GM13977 (cell line): ENCODE measurements at regions not wholly inside any gene's neighbourhood (a gene's known extent, or its start where the extent isn't known, plus 50 kb on each side); places are given as distances from the start of the nearest gene placed in this dataset.

Source experiments
- DNase-seq: peaks from one replicate; pipeline ENCODE4 v3.0.0; 2012; ENCODE audit warnings: low spot score
- CTCF ChIP-seq: IDR thresholded peaks from 2 replicates; pipeline ENCODE4 v1.5.1; 2012; ENCODE audit warnings: mild to moderate bottlenecking, control low read depth; ENCODE audit not compliant: insufficient read depth; ENCODE audit errors: extremely low read depth, missing control alignments
- in situ Hi-C: fragments of 300-500 bp; cut with MboI; formaldehyde crosslinking; loops from one replicate; pipeline ENCODE4 v1.12.0; 2022; ENCODE audit warnings: low sequenced_read_pairs, low pct_unique_long_range_greater_than_20kb, mixed read lengths, inconsistent platforms; ENCODE audit not compliant: unreplicated experiment

GRCh38 chr1:58409336-58409735 lies 137.2 kb downstream of the OMA1 start:
- no peak for DNase-seq
- in situ Hi-C loops: no loop called here
- TF ChIP-seq CTCF: no peak

DNA sequence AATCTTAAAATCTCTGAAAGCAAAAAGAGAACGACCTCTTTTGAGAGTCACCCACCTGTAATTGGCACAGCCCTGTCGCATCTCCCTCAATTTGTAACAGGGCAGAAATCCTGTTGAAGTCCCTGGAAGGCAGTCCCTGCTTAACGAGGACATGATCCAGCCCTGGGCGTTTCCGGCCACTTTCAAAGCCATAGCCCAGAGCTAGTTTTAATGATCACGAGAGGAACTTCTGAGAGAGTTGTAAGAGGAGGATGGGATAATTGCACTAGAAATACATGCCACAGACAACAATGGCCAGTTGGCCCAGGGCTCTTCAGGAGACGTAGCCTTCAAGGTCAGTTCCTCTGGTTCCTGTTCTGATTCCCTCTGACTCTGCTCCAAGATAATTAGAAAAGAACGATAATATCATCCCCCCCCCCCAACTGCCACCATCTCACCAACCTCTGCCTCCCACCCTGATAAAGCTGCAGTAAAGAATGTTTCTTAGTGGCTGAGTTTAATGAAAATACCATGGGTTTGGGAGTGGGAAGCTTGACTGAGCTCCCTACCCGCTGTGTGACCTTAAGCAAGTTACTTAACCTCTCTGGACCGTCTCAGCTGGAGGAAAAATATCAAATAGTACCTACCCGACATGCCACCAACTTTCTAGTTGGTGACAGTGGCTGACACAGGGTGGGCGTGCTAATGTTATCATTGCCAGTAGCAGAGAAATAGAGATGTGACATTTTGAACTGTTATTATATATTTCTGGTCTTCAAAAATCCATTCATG lies 140.0 kb downstream of the OMA1 start:
- in situ Hi-C loops: no loop called here
- DNase-seq: no peak
- no peak for TF ChIP-seq CTCF

- DNase-seq: no peak
- in situ Hi-C loops: no loop called here
- no peak for TF ChIP-seq CTCF
Measured at GRCh38 chr1:58405660-58406059, 140.9 kb downstream of the OMA1 start.

DNA sequence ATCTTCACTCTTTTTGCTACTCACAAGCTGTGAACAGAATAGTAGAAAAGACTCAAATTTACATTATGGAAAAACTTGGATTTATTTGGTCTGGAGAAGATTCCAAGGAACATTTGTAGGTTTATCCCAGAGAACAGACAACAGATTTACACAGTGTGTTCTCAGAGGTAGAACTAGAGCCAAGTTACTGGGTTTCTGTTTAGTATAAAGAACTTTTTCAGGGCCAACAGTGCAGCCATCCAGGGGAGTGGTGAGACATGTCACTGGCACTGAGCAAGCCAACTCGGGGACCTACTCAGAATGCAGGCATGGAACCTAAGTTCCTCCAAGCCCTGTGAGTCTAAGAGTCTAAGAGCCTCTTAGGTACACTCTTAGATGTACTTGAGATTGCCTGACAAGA lies 142.6 kb downstream of the OMA1 start:
- DNase-seq: no peak
- in situ Hi-C loops: no loop called here
- no peak for TF ChIP-seq CTCF

GRCh38 chr1:58402444-58402843 lies 144.1 kb downstream of the OMA1 start:
- TF ChIP-seq CTCF: no peak
- in situ Hi-C loops: no loop called here
- DNase-seq: no peak

GRCh38 chr1:58401991-58402390 lies 144.5 kb downstream of the OMA1 start:
- TF ChIP-seq CTCF: no peak
- in situ Hi-C loops: no loop called here
- no peak for DNase-seq
